ENCODE measurements at regions not wholly inside any gene's neighbourhood (a gene's known extent, or its start where the extent isn't known, plus 50 kb on each side); places are given as distances from the start of the nearest gene placed in this dataset.

DNA sequence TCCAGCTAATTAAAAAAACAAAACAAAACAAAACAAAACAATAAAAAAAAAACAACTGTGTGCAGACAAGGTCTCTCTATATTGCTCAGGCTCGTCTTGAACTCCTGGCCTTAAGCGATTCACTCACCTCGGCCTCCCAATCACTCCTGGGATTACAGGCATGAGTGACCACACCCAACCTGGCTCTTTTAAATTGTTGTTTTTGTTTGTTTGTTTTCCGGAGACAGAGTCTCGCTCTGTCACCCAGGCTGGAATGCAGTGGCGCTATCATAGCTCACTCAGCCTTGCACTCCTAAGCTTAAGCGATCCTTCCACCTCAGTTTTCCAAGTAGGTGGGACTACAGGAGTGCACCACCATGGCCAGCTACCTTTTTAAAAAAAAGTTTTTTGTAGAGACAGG lies 201.6 kb downstream of the EN1 start:
- no peak overlapping the region for H3K27ac ChIP-seq (ENCODE audit: low read length)
- TF ChIP-seq POLR2AphosphoS5 (IDR thresholded peaks at IDR 0.05) (no peak), MXI1 (conservative IDR thresholded peaks at IDR 0.05; ENCODE audit: poor library complexity, severe bottlenecking) (no peak), RAD21 (conservative IDR thresholded peaks at IDR 0.05) (no peak), TAF1 (IDR thresholded peaks at IDR 0.05; ENCODE audit: low read depth) (no peak), SMC3 (conservative IDR thresholded peaks at IDR 0.05; ENCODE audit: poor library complexity) (no peak), EP300 (conservative IDR thresholded peaks at IDR 0.05; ENCODE audit: poor library complexity, severe bottlenecking) (no peak), EZH2 (IDR thresholded peaks at IDR 0.05; ENCODE audit: borderline replicate concordance, insufficient read depth, low read length, poor library complexity, severe bottlenecking) (no peak)
- TF ChIP-seq, protein P1, sequence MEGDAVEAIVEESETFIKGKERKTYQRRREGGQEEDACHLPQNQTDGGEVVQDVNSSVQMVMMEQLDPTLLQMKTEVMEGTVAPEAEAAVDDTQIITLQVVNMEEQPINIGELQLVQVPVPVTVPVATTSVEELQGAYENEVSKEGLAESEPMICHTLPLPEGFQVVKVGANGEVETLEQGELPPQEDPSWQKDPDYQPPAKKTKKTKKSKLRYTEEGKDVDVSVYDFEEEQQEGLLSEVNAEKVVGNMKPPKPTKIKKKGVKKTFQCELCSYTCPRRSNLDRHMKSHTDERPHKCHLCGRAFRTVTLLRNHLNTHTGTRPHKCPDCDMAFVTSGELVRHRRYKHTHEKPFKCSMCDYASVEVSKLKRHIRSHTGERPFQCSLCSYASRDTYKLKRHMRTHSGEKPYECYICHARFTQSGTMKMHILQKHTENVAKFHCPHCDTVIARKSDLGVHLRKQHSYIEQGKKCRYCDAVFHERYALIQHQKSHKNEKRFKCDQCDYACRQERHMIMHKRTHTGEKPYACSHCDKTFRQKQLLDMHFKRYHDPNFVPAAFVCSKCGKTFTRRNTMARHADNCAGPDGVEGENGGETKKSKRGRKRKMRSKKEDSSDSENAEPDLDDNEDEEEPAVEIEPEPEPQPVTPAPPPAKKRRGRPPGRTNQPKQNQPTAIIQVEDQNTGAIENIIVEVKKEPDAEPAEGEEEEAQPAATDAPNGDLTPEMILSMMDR (IDR thresholded peaks at IDR 0.05; ENCODE audit: poor library complexity, severe bottlenecking): no peak
- TF ChIP-seq, protein P2, sequence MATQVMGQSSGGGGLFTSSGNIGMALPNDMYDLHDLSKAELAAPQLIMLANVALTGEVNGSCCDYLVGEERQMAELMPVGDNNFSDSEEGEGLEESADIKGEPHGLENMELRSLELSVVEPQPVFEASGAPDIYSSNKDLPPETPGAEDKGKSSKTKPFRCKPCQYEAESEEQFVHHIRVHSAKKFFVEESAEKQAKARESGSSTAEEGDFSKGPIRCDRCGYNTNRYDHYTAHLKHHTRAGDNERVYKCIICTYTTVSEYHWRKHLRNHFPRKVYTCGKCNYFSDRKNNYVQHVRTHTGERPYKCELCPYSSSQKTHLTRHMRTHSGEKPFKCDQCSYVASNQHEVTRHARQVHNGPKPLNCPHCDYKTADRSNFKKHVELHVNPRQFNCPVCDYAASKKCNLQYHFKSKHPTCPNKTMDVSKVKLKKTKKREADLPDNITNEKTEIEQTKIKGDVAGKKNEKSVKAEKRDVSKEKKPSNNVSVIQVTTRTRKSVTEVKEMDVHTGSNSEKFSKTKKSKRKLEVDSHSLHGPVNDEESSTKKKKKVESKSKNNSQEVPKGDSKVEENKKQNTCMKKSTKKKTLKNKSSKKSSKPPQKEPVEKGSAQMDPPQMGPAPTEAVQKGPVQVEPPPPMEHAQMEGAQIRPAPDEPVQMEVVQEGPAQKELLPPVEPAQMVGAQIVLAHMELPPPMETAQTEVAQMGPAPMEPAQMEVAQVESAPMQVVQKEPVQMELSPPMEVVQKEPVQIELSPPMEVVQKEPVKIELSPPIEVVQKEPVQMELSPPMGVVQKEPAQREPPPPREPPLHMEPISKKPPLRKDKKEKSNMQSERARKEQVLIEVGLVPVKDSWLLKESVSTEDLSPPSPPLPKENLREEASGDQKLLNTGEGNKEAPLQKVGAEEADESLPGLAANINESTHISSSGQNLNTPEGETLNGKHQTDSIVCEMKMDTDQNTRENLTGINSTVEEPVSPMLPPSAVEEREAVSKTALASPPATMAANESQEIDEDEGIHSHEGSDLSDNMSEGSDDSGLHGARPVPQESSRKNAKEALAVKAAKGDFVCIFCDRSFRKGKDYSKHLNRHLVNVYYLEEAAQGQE (IDR thresholded peaks at IDR 0.05; ENCODE audit: borderline replicate concordance): no peak
- H2AFZ ChIP-seq (ENCODE audit: low read depth, low read length): no peak overlapping the region
- no peaks in the 10 kb centered on the region for H3K9me3 ChIP-seq (ENCODE audit: low read length)
- H3K4me2 ChIP-seq (ENCODE audit: low read length): no peak overlapping the region
- no peak overlapping the region for H3K4me3 ChIP-seq (ENCODE audit: low read length)
- H3K79me2 ChIP-seq (replicated peaks; ENCODE audit: insufficient read depth, low read length): no peaks in the 10 kb centered on the region
- H3K9ac ChIP-seq (ENCODE audit: low read length): no peak overlapping the region
- H3K9me2 ChIP-seq (ENCODE audit: insufficient read depth, low read length): no peaks in the 10 kb centered on the region
- H4K20me1 ChIP-seq (ENCODE audit: insufficient read depth): no peaks in the 10 kb centered on the region
- no peaks in the 10 kb centered on the region for H3K36me3 ChIP-seq (ENCODE audit: insufficient read depth, low read length)
- no peaks in the 10 kb centered on the region for H3F3A ChIP-seq (ENCODE audit: insufficient read depth, low read length, poor library complexity, severe bottlenecking)
- H3K27me3 ChIP-seq (ENCODE audit: insufficient read depth, low read depth, low read length): no peaks in the 10 kb centered on the region

DNA sequence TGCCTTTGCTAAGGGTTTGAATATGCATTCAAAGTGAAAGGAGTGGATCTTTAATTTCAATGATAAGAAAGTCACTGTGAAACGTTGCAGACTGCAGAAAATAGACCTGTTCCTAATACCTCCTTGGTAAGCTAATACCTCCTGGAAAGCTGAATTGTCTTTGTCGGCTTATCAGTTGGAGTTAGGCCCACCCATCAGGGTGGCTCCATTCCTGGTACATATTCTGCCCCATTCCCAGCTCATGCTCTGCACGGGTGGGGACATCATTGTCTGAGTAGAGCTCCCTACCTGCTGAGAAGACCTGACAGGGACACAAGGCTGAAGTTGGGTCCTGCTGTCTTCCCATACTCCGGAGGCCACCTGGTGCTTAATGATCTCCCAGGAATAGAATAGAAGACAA lies 203.3 kb downstream of the EN1 start:
- Histone ChIP-seq H3F3A (ENCODE audit: insufficient read depth, low read length, poor library complexity, severe bottlenecking) (no peaks in the 10 kb centered on the region), H3K27ac (ENCODE audit: low read length) (no peak overlapping the region), H3K9ac (ENCODE audit: low read length) (no peak overlapping the region), H3K36me3 (ENCODE audit: insufficient read depth, low read length) (no peaks in the 10 kb centered on the region), H3K4me2 (ENCODE audit: low read length) (no peak overlapping the region), H4K20me1 (ENCODE audit: insufficient read depth) (no peaks in the 10 kb centered on the region), H2AFZ (ENCODE audit: low read depth, low read length) (no peak overlapping the region), H3K4me3 (ENCODE audit: low read length) (no peak overlapping the region), H3K79me2 (replicated peaks; ENCODE audit: insufficient read depth, low read length) (no peaks in the 10 kb centered on the region), H3K9me3 (ENCODE audit: low read length) (no peaks in the 10 kb centered on the region), H3K27me3 (ENCODE audit: insufficient read depth, low read depth, low read length) (no peaks in the 10 kb centered on the region), H3K9me2 (ENCODE audit: insufficient read depth, low read length) (no peaks in the 10 kb centered on the region)
- TF ChIP-seq MXI1 (conservative IDR thresholded peaks at IDR 0.05; ENCODE audit: poor library complexity, severe bottlenecking) (no peak), RAD21 (conservative IDR thresholded peaks at IDR 0.05) (no peak), TAF1 (IDR thresholded peaks at IDR 0.05; ENCODE audit: low read depth) (no peak), SMC3 (conservative IDR thresholded peaks at IDR 0.05; ENCODE audit: poor library complexity) (no peak), EP300 (conservative IDR thresholded peaks at IDR 0.05; ENCODE audit: poor library complexity, severe bottlenecking) (no peak), EZH2 (IDR thresholded peaks at IDR 0.05; ENCODE audit: borderline replicate concordance, insufficient read depth, low read length, poor library complexity, severe bottlenecking) (no peak), POLR2AphosphoS5 (IDR thresholded peaks at IDR 0.05) (no peak)
- TF ChIP-seq, protein P1 (IDR thresholded peaks at IDR 0.05; ENCODE audit: poor library complexity, severe bottlenecking): no peak
- TF ChIP-seq, protein P2 (IDR thresholded peaks at IDR 0.05; ENCODE audit: borderline replicate concordance): no peak
